Upper lobe of left lung (tissue), 6 donors: ENCODE measurements at regions not wholly inside any gene's neighbourhood (a gene's known extent, or its start where the extent isn't known, plus 50 kb on each side); places are given as distances from the start of the nearest gene placed in this dataset.
A peak's percentile ranks its signal among the peaks of the same experiment; 100 is the strongest.

ENCODE experiments used
- ATAC-seq, 2 donors: fragments of 200-7000 bp; cut with Tn5 transposase; one replicate each; pipeline ENCODE4 v1.9.1; 2022; ENCODE audit warnings: mild to moderate bottlenecking in 2 of 2, moderate library complexity in 2 of 2; ENCODE audit not compliant: low FRiP score in 2 of 2
- DNase-seq, 2 donors: peaks; one replicate each; pipeline ENCODE4 v3.0.0-alpha.2; 2019 to 2020
- H3K27ac ChIP-seq, 4 donors: fragments of 200-600 bp; sonication (generic); one replicate each; pipeline ENCODE4 v1.5.1; 2016 to 2019
- H3K27me3 ChIP-seq, 4 donors: fragments of 200-600 bp; sonication (generic); one replicate each; pipeline ENCODE4 v1.5.1; 2017 to 2019
- H3K36me3 ChIP-seq, 4 donors: fragments of 200-600 bp; sonication (generic); one replicate each; pipeline ENCODE4 v1.5.1; 2016 to 2019
- H3K4me1 ChIP-seq, 4 donors: fragments of 200-600 bp; sonication (generic); one replicate each; pipeline ENCODE4 v1.5.1; 2018 to 2019
- H3K4me3 ChIP-seq, 4 donors: fragments of 200-600 bp; sonication (generic); one replicate each; pipeline ENCODE4 v1.5.1; 2017 to 2019; ENCODE audit warnings: mild to moderate bottlenecking in 2 of 4, moderate library complexity in 1 of 4
- H3K9me3 ChIP-seq, 4 donors: fragments of 200-600 bp; sonication (generic); one replicate each; pipeline ENCODE4 v1.5.1; 2018 to 2019
- EP300 ChIP-seq, 4 donors: sonication (generic); formaldehyde crosslinking; IDR thresholded peaks; one replicate each; pipeline ENCODE4 v1.5.1; 2017; ENCODE audit warnings: antibody characterized with exemption in 4 of 4, control low read depth in 2 of 4
- POLR2A ChIP-seq, 4 donors: fragments of 450-650 bp; IDR thresholded peaks; one replicate each; pipeline ENCODE4 v1.5.1; 2016 to 2017; ENCODE audit warnings: antibody characterized with exemption in 4 of 4, mild to moderate bottlenecking in 2 of 4
- POLR2AphosphoS5 ChIP-seq, 2 donors: sonication (generic); formaldehyde crosslinking; IDR thresholded peaks; one replicate each; pipeline ENCODE4 v1.5.1; 2017; ENCODE audit warnings: antibody characterized with exemption in 2 of 2
- WGBS, 2 donors: methylation state at CpG; one replicate each; pipeline ENCODE4 v1.1.5; 2017 to 2018; 5-methylcytosine and 5-hydroxymethylcytosine counted together
- TF ChIP-seq, protein P1 (sequence below), 6 experiments: fragments of 450-650 bp in 4 of 6; fragments of 200-600 bp in 2 of 6; sonication (generic) in 2 of 6; IDR thresholded peaks; one replicate each; pipeline ENCODE4 v1.5.1; 2016 to 2019; ENCODE audit warnings: antibody characterized with exemption in 6 of 6
- donor health status: DM: no; HTN: no; CAD: no; lungs with moderate emphysema.
- donor health status: DM: no; HTN: yes; CAD: no; lungs with severe emphysema.

DNA sequence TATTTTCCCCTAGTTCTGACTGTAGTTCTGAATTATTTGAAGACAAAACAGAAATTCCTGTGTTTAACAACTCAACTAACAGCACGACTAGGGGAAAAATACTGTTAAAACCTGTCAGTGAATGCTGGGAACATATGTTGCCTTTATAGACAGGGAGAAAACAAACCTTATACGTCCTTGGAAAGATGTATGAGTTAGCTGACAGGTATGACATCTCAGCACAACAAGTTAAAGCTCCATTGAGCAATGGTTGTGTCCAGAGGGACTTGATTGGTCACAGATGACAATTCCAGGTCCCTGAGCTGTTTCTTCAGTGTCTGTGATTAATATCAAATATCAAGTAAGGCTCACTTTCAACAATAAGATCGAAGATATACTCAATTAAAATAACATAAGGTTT, 58.2 kb upstream of the DDIT4L start:
- no peak for DNase-seq
- no peak overlapping the region for H3K4me3 ChIP-seq
- H3K4me1 ChIP-seq = no peaks in the 10 kb centered on the region

DNA sequence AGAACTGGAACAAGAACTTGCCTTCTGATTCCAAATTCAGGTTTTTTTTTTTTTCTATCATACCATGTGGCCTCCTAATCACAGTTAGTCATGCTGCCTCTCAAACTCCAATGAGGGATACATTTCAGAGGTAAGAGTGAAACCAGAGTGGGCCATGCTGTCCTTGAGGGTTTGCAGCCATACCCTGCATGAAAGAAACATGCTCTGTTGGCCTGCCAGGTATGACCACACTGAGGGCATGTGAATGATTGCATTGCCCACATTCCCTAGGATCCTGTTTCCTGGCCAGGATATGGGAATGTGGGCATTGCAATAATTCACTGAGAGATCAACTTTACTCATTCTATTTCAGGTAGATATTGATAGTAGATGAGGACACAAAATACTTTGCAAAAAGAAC, 56.4 kb upstream of the DDIT4L start:
- TF ChIP-seq EP300 (IDR thresholded peaks at IDR 0.05) (no peak), POLR2AphosphoS5 (IDR thresholded peaks at IDR 0.05) (no peak), POLR2A (IDR thresholded peaks at IDR 0.05) (no peak)
- TF ChIP-seq, protein P1, sequence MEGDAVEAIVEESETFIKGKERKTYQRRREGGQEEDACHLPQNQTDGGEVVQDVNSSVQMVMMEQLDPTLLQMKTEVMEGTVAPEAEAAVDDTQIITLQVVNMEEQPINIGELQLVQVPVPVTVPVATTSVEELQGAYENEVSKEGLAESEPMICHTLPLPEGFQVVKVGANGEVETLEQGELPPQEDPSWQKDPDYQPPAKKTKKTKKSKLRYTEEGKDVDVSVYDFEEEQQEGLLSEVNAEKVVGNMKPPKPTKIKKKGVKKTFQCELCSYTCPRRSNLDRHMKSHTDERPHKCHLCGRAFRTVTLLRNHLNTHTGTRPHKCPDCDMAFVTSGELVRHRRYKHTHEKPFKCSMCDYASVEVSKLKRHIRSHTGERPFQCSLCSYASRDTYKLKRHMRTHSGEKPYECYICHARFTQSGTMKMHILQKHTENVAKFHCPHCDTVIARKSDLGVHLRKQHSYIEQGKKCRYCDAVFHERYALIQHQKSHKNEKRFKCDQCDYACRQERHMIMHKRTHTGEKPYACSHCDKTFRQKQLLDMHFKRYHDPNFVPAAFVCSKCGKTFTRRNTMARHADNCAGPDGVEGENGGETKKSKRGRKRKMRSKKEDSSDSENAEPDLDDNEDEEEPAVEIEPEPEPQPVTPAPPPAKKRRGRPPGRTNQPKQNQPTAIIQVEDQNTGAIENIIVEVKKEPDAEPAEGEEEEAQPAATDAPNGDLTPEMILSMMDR (IDR thresholded peaks at IDR 0.05) = no peak
- DNase-seq (no peak), ATAC-seq (no peak)
- H3K27me3 ChIP-seq = no peaks in the 10 kb centered on the region
- H3K9me3 ChIP-seq = peaks cover 0 to 3% (median 0%) of the 10 kb centered on the region in 4 donors
- H3K4me3 ChIP-seq = no peak overlapping the region
- H3K27ac ChIP-seq = no peak overlapping the region
- no peaks in the 10 kb centered on the region for H3K4me1 ChIP-seq
- no peaks in the 10 kb centered on the region for H3K36me3 ChIP-seq

More for the DNA sequence above, 58.2 kb upstream of the DDIT4L start:
- peaks cover 0 to 3% (median 0%) of the 10 kb centered on the region in 4 donors for H3K9me3 ChIP-seq
- H3K27me3 ChIP-seq = no peaks in the 10 kb centered on the region
- no peaks in the 10 kb centered on the region for H3K36me3 ChIP-seq
- 62 to 72% methylated on average over 3 of the region's 3 CpGs for WGBS, 2 donors
- no peak for ATAC-seq
- no peak for TF ChIP-seq POLR2AphosphoS5 (IDR thresholded peaks at IDR 0.05)
- TF ChIP-seq, protein P1 (IDR thresholded peaks at IDR 0.05) = no peak
- no peak for TF ChIP-seq EP300 (IDR thresholded peaks at IDR 0.05)
- no peak for TF ChIP-seq POLR2A (IDR thresholded peaks at IDR 0.05)
- no peak overlapping the region for H3K27ac ChIP-seq

DNA sequence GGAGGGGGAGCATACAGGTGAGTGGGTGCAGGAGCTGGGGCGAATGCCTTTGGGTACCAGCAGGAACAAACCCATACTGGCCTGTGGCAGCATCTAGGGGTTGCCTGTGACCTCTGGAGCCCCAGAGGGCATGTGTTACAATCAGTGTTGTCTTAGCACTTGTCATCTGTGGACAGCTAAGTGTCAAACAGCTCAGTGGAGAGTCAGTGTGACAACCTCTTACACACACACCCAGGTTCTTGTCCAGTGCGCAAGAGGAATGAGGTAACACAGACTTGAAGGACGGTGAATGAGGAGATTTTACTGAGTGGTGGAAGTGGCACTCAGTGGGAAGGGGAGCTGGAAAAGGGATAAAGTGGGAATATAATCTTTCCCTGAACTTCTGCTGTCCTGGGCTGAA, 54.1 kb upstream of the DDIT4L start:
- peaks cover 0 to 3% (median 0%) of the 10 kb centered on the region in 4 donors for H3K9me3 ChIP-seq
- no peaks in the 10 kb centered on the region for H3K27me3 ChIP-seq
- DNase-seq (no peak), ATAC-seq (peak; percentile 30 to 32)
- H3K4me3 ChIP-seq = no peak overlapping the region
- WGBS, 2 donors = 82 to 87% methylated on average over 3 of the region's 3 CpGs
- TF ChIP-seq, protein P1 (IDR thresholded peaks at IDR 0.05) = no peak
- H3K36me3 ChIP-seq = no peaks in the 10 kb centered on the region
- H3K4me1 ChIP-seq = no peaks in the 10 kb centered on the region
- no peak overlapping the region for H3K27ac ChIP-seq
